Muscle of leg (tissue), 3 donors: ENCODE measurements at regions not wholly inside any gene's neighbourhood (a gene's known extent, or its start where the extent isn't known, plus 50 kb on each side); places are given as distances from the start of the nearest gene placed in this dataset.
"Not testable (repeated sequence)": the region's sequence is repeated elsewhere in the genome, so short reads cannot be mapped to it uniquely, and the experiment has no call there.

Source experiments
- DNase-seq: peaks from one replicate; pipeline ENCODE4 v3.0.0; 2013
- H3K27ac ChIP-seq: one replicate; pipeline ENCODE4 v1.5.1; 2013; ENCODE audit warnings: mild to moderate bottlenecking, low read length, control low read depth
- H3K27me3 ChIP-seq: one replicate; pipeline ENCODE4 v1.6.1; 2013; ENCODE audit warnings: low read length; ENCODE audit not compliant: control insufficient read depth, insufficient read depth
- H3K36me3 ChIP-seq: one replicate; pipeline ENCODE4 v1.6.1; 2013; ENCODE audit warnings: low read length; ENCODE audit not compliant: control insufficient read depth, insufficient read depth
- H3K4me1 ChIP-seq: one replicate; pipeline ENCODE4 v1.6.1; 2013; ENCODE audit warnings: low read length; ENCODE audit not compliant: control insufficient read depth, insufficient read depth
- H3K4me3 ChIP-seq: one replicate; pipeline ENCODE4 v1.5.1; 2013; ENCODE audit warnings: low read length, control low read depth
- H3K9me3 ChIP-seq: replicated peaks from 2 replicates; pipeline ENCODE4 v1.6.1; 2013; ENCODE audit warnings: low read depth, low read length; ENCODE audit not compliant: control insufficient read depth
- WGBS: methylation state at CpG from one replicate; pipeline ENCODE4 v1.1.5; 2013; ENCODE audit warnings: missing lambda C conversion rate; ENCODE audit not compliant: insufficient coverage; 5-methylcytosine and 5-hydroxymethylcytosine counted together

- no peak overlapping the region for H3K27ac ChIP-seq
- WGBS = no CpG with 5 or more reads among the region's 1 CpG
- no peaks in the 10 kb centered on the region for H3K27me3 ChIP-seq
- H3K9me3 ChIP-seq = no peaks in the 10 kb centered on the region
- no peak overlapping the region for H3K4me3 ChIP-seq
- DNase-seq = no peak
- no peaks in the 10 kb centered on the region for H3K4me1 ChIP-seq
- no peaks in the 10 kb centered on the region for H3K36me3 ChIP-seq
Observed at GRCh38 chr9:29394855-29395254, 1821.6 kb upstream of the C9orf72 start.

DNA sequence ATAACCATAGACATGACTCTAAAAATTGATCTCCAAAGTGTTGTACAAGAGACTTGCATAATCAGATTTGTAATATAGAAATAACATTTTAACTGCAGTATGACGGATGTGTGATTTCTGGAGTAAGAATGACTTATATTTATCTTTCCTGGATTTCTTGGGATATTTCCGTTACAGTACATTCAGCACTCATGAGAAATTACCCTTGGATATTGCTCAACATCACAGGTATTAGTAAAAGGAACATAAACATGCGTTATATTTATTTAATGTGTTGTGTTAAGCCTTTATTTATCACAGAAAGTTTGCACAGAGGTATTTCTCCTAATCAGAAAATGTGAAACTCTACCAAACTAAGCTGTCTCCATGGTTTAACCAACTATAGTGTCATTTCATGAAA lies 1823.9 kb upstream of the C9orf72 start:
- H3K36me3 ChIP-seq = no peaks in the 10 kb centered on the region
- H3K9me3 ChIP-seq = no peaks in the 10 kb centered on the region
- H3K4me3 ChIP-seq = no peak overlapping the region
- WGBS = no CpG with 5 or more reads among the region's 3 CpGs
- no peaks in the 10 kb centered on the region for H3K27me3 ChIP-seq
- no peak overlapping the region for H3K27ac ChIP-seq
- no peaks in the 10 kb centered on the region for H3K4me1 ChIP-seq
- no peak for DNase-seq

- Histone ChIP-seq H3K27ac (no peak overlapping the region), H3K4me3 (no peak overlapping the region), H3K4me1 (no peaks in the 10 kb centered on the region), H3K27me3 (no peaks in the 10 kb centered on the region), H3K9me3 (no peaks in the 10 kb centered on the region), H3K36me3 (no peaks in the 10 kb centered on the region)
- DNase-seq = no peak
- WGBS = no CpG with 5 or more reads among the region's 2 CpGs
Observed at GRCh38 chr9:29416204-29416603, 1842.9 kb upstream of the C9orf72 start.

GRCh38 chr9:29422438-29422837 lies 1849.2 kb upstream of the C9orf72 start:
- no peak for DNase-seq
- H3K9me3 ChIP-seq = no peaks in the 10 kb centered on the region
- WGBS = 67% methylated on average over 1 of the region's 3 CpGs

GRCh38 chr9:29432191-29432590 lies 1858.9 kb upstream of the C9orf72 start:
- Histone ChIP-seq H3K4me3 (no peak overlapping the region), H3K4me1 (no peaks in the 10 kb centered on the region), H3K27me3 (no peaks in the 10 kb centered on the region), H3K36me3 (no peaks in the 10 kb centered on the region), H3K27ac (no peak overlapping the region), H3K9me3 (no peaks in the 10 kb centered on the region)
- DNase-seq = no peak

More at GRCh38 chr9:29422438-29422837, 1849.2 kb upstream of the C9orf72 start:
- no peaks in the 10 kb centered on the region for H3K36me3 ChIP-seq
- H3K4me1 ChIP-seq = no peaks in the 10 kb centered on the region
- H3K4me3 ChIP-seq = no peak overlapping the region
- no peak overlapping the region for H3K27ac ChIP-seq
- H3K27me3 ChIP-seq = no peaks in the 10 kb centered on the region

DNA sequence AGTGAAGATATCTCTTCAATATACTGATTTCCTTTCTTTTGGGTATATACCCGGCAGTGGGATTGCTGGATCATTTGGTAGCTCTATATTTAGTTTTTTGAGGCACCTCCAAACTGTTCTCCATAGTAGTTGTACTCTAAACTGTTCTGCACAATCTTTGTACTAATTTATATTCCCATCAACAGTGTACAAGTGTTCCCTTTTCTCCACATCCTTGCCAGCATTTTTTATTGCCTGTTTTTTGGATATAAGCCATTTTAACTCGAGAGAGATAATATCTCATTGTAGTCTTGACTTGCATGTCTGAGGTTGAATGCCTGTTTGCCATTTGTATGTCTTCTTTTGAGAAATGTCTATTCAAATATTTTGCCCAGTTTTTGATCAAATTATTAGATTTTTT lies 1859.4 kb upstream of the C9orf72 start:
- H3K27me3 ChIP-seq, H3K9me3 ChIP-seq, H3K36me3 ChIP-seq, H3K4me1 ChIP-seq, H3K27ac ChIP-seq, H3K4me3 ChIP-seq: not testable (repeated sequence)
- no CpG with 5 or more reads among the region's 2 CpGs for WGBS
- peak; percentile 1 for DNase-seq

- Histone ChIP-seq H3K27ac (no peak overlapping the region), H3K4me1 (no peaks in the 10 kb centered on the region), H3K9me3 (no peaks in the 10 kb centered on the region), H3K27me3 (no peaks in the 10 kb centered on the region), H3K4me3 (no peak overlapping the region), H3K36me3 (no peaks in the 10 kb centered on the region)
- no peak for DNase-seq
- WGBS = no CpG with 5 or more reads among the region's 1 CpG
Observed at GRCh38 chr9:29435368-29435767, 1862.1 kb upstream of the C9orf72 start.

- H3K9me3 ChIP-seq = no peaks in the 10 kb centered on the region
- WGBS = no CpG with 5 or more reads among the region's 3 CpGs
- H3K36me3 ChIP-seq = no peaks in the 10 kb centered on the region
- H3K27me3 ChIP-seq = no peaks in the 10 kb centered on the region
- no peak for DNase-seq
- no peak overlapping the region for H3K4me3 ChIP-seq
- no peak overlapping the region for H3K27ac ChIP-seq
- no peaks in the 10 kb centered on the region for H3K4me1 ChIP-seq
Observed at GRCh38 chr9:29437526-29437925, 1864.2 kb upstream of the C9orf72 start.

DNA sequence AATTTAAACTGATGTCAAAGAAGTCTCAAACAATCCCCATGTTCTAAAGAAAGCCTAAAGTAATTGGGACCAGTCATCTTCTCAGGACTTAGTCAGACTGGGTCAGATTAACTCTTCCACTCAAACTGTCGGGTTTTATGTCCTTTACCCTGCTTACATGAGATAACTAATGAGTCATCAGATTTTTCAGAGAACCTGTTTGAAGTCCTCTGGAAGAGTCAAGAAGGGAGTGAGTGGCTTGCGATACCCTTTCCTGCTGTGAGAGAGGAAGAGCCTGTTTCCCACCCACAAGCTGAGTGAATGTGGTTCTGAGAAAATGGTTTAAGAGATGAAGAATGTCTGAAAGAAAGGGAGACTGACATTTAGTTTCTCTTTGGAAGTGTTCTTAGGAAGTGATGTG lies 1866.7 kb upstream of the C9orf72 start:
- WGBS = 0% methylated on average over 1 of the region's 2 CpGs
- Histone ChIP-seq H3K27ac (no peak overlapping the region), H3K27me3 (no peaks in the 10 kb centered on the region), H3K36me3 (no peaks in the 10 kb centered on the region), H3K9me3 (no peaks in the 10 kb centered on the region), H3K4me3 (no peak overlapping the region), H3K4me1 (no peaks in the 10 kb centered on the region)
- no peak for DNase-seq

- Histone ChIP-seq H3K4me1 (no peaks in the 10 kb centered on the region), H3K4me3 (no peak overlapping the region), H3K27me3 (no peaks in the 10 kb centered on the region), H3K9me3 (no peaks in the 10 kb centered on the region), H3K27ac (no peak overlapping the region), H3K36me3 (no peaks in the 10 kb centered on the region)
- WGBS = 93% methylated on average over 3 of the region's 4 CpGs
- no peak for DNase-seq
Observed at GRCh38 chr9:29440449-29440848, 1867.2 kb upstream of the C9orf72 start.

DNA sequence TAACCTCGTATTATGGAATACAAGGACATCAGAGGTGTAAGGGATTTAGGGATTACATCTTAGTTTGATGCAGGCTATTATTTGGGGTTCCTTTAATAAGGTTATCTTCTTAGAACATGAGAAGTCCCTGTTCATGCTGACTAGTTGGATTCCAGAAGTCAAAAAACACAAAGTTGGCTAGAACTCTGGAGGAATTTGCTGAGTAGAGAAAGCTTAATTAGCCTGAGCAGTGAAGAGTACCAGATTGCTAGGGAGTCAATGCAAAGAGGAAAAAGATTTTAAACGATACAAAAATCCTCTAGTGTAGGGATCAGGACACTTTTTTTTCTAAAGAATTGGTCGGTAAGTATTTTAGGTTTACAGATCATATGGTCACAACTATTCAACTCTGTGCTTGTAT lies 1872.5 kb upstream of the C9orf72 start:
- no peaks in the 10 kb centered on the region for H3K9me3 ChIP-seq
- H3K4me1 ChIP-seq = no peaks in the 10 kb centered on the region
- WGBS = no CpG with 5 or more reads among the region's 3 CpGs
- peak; percentile 1 for DNase-seq
- no peak overlapping the region for H3K4me3 ChIP-seq
- no peak overlapping the region for H3K27ac ChIP-seq
- no peaks in the 10 kb centered on the region for H3K27me3 ChIP-seq
- H3K36me3 ChIP-seq = no peaks in the 10 kb centered on the region
